Stimulated activated CD8-positive, alpha-beta memory T cell treated with anti-CD3 and anti-CD28 coated beads, Interleukin-4, amount 100 ng/mL, for 1 hour (primary cell): ENCODE measurements at regions not wholly inside any gene's neighbourhood (a gene's known extent, or its start where the extent isn't known, plus 50 kb on each side); places are given as distances from the start of the nearest gene placed in this dataset.

Experiments
- DNase-seq, 2 donors: peaks; one replicate each; pipeline ENCODE4 v3.0.0-alpha.2; 2020; ENCODE audit warnings: low read depth in 2 of 2, low spot score in 1 of 2

- DNase-seq, result no peak
Observed at GRCh38 chr2:42848265-42848664, 55.9 kb upstream of the HAAO start.

GRCh38 chr2:42847596-42848151 is 55.3 kb upstream of the HAAO start:
- no peak for DNase-seq

GRCh38 chr2:42846932-42847595 is 54.7 kb upstream of the HAAO start:
- no peak for DNase-seq

- no peak for DNase-seq
Observed at GRCh38 chr2:42846026-42846425, 53.6 kb upstream of the HAAO start.

- no peak for DNase-seq
Observed at GRCh38 chr2:42844901-42845821, 52.8 kb upstream of the HAAO start.

GRCh38 chr2:42844366-42844765 is 52.0 kb upstream of the HAAO start:
- DNase-seq, result no peak

GRCh38 chr2:42843611-42844010 is 51.2 kb upstream of the HAAO start:
- no peak for DNase-seq

GRCh38 chr2:42843131-42843530 is 50.7 kb upstream of the HAAO start:
- no peak for DNase-seq

GRCh38 chr2:42842466-42842865 is 50.1 kb upstream of the HAAO start:
- DNase-seq, result no peak
